Stimulated activated effector memory CD8-positive, alpha-beta T cell treated with anti-CD3 and anti-CD28 coated beads, Interleukin-12 subunit alpha, Interleukin-12 subunit beta, amount 100 ng/mL, for 72 hours (primary cell): ENCODE measurements at regions not wholly inside any gene's neighbourhood (a gene's known extent, or its start where the extent isn't known, plus 50 kb on each side); places are given as distances from the start of the nearest gene placed in this dataset.
"Not testable (repeated sequence)": the region's sequence is repeated elsewhere in the genome, so short reads cannot be mapped to it uniquely, and the experiment has no call there.

Experiments
- ATAC-seq: fragments of 150-1000 bp; cut with Tn5 transposase; 2 replicates; pipeline ENCODE4 v1.10.0; 2021
- DNase-seq, 2 donors: peaks; one replicate each; pipeline ENCODE4 v3.0.0; 2021 to 2022; ENCODE audit warnings: low spot score in 2 of 2
- H3K27ac Mint-ChIP-seq: one replicate; pipeline ENCODE4 v1.8.0; 2022; ENCODE audit warnings: mild to moderate bottlenecking, mixed read lengths
- H3K36me3 Mint-ChIP-seq: one replicate; pipeline ENCODE4 v1.8.0; 2022; ENCODE audit warnings: mild to moderate bottlenecking, mixed read lengths
- H3K4me1 Mint-ChIP-seq: one replicate; pipeline ENCODE4 v1.8.0; 2022; ENCODE audit warnings: mixed read lengths
- H3K4me3 Mint-ChIP-seq: one replicate; pipeline ENCODE4 v1.8.0; 2022; ENCODE audit warnings: mild to moderate bottlenecking, mixed read lengths
- H3K9me3 Mint-ChIP-seq: one replicate; pipeline ENCODE4 v1.8.0; 2022; ENCODE audit warnings: mixed read lengths

DNA sequence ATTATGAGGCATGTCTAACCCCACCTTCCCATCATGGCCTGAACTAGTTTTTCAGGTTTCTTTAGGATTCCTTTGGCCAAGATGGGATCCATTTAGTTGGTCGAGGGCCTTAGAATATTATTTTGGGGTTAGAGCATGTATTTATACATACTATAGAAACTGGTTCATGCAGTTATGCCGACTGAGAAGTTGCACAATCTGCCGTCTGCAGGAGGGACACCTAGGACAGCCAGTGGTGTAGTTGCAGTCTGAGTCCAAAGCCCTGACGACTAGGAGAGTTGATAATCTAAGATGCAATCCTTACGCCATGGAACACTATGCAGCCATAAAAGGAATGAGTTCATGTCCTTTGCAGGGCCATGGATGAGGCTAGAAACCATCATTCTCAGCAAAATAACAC lies 424.0 kb downstream of the SHISA9 start:
- Mint-ChIP-seq H3K9me3 (peaks cover 6% of the 10 kb centered on the region), H3K36me3 (no peaks in the 10 kb centered on the region), H3K27ac (no peak overlapping the region), H3K4me3 (no peak overlapping the region), H3K4me1 (no peaks in the 10 kb centered on the region)
- no peak for ATAC-seq
- DNase-seq: no peak

DNA sequence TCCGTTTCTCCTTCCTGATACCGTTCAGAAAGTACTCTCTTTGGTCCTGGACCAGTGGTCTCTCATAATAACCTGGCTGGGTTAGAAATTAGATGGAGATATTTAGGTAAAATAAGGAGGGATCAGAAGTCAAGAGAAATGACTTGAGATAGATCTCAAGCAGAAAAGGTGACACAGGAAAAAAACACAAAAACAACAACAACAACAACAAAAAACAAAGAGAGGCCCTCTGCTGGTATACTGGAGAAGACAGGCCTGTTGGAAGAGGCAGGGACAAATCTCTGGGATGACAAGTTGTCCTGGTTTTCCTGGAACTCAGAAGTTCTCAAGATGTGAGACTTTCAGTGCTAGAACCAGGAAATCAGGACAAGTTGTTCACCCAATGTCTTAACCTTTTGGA lies 430.5 kb downstream of the SHISA9 start:
- peaks cover 15% of the 10 kb centered on the region for H3K9me3 Mint-ChIP-seq
- no peak for DNase-seq
- no peaks in the 10 kb centered on the region for H3K36me3 Mint-ChIP-seq
- no peak for ATAC-seq
- no peak overlapping the region for H3K4me3 Mint-ChIP-seq
- H3K4me1 Mint-ChIP-seq: no peaks in the 10 kb centered on the region
- no peak overlapping the region for H3K27ac Mint-ChIP-seq

DNA sequence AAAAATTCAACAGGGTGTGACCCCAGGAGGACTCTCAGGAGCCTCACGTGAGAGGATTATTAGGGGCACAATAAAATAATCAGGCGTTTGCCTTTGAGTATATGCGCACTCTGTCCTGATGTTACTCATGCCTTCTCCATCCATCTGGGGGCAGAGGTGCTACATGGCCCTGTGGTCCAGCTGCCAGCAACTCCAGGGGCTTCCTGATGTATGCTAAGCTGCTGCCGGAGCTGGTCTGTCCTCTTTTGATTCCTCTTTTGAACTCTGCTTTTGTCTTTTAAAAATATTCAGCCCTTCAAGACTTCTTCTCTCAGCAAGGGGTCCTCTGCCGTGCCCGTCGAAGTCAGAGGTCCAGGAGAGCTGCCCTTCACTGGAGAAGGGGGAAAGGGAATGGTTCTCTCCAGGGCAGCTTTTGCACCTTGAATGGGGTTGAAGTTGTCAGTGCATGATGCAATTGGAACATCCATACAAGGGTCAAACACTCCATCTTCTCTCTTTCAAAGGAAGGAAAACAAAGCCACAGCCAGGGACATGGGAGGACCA lies 431.4 kb downstream of the SHISA9 start:
- peaks cover 15% of the 10 kb centered on the region for H3K9me3 Mint-ChIP-seq
- DNase-seq (no peak), ATAC-seq (no peak)
- no peak overlapping the region for H3K4me3 Mint-ChIP-seq
- H3K4me1 Mint-ChIP-seq: no peaks in the 10 kb centered on the region
- no peak overlapping the region for H3K27ac Mint-ChIP-seq
- H3K36me3 Mint-ChIP-seq: no peaks in the 10 kb centered on the region

DNA sequence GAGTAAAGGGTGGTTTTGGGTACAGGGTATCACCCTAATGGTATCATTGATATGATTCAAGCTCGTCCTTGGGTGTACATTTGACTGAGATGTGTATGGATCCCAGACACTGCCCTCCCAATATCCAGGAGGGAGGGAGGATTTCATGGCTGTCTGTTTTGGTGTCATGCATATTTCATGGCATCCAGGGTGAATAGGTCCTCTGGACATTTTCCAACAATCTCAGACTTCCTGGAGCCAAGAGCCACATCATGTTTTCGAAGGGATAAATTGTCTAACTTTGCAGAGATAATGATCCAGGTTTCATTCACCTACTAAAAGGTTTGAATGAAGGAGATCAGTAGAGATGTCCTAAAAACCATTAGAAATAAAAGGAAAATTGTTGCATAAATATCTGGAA lies 431.9 kb downstream of the SHISA9 start:
- ATAC-seq (no peak), DNase-seq (no peak)
- Mint-ChIP-seq H3K4me1 (no peaks in the 10 kb centered on the region), H3K4me3 (no peak overlapping the region), H3K27ac (no peak overlapping the region), H3K36me3 (no peaks in the 10 kb centered on the region), H3K9me3 (peaks cover 15% of the 10 kb centered on the region)

DNA sequence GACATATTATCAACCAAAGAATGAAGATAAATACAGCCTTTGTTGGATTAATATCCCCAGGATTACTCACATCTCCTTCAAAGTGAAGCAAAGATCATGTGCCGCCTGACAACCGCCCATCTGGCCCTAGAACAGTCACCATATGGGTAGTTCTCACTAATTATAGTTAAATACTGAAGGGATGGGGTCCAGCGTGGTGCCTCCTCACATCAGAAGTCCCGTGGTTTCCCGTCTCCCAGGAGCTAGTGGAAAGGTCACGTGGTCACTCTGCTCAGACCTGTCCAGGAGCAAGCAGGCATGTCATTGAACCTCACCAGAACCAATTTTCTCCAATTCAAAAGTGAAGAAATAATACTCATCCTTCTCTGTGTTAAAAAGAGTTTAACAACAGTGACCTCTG lies 434.5 kb downstream of the SHISA9 start:
- no peak for ATAC-seq
- Mint-ChIP-seq H3K9me3 (peaks cover 9% of the 10 kb centered on the region), H3K4me1 (no peaks in the 10 kb centered on the region), H3K27ac (no peak overlapping the region), H3K4me3 (no peak overlapping the region), H3K36me3 (no peaks in the 10 kb centered on the region)
- DNase-seq: no peak

DNA sequence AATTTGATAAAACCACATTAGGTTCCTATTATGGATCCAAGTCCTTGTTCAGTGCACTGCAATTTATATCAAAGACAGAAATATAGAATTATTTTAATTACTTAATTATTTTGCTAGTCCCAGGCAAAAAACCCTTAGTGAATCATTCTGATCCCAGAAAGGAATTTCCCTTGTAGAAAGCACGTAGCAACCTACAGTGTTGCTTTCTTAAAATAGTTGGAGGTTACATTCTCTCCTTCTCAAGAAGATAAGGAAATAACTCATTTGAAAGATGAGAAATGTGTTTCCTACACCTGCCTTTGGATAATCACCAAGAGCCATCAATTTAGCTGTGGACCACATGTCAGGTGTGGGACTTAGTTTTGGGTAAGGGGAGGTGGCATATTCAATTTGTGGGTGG lies 434.9 kb downstream of the SHISA9 start:
- H3K9me3 Mint-ChIP-seq: peaks cover 9% of the 10 kb centered on the region
- H3K27ac Mint-ChIP-seq: no peak overlapping the region
- H3K4me3 Mint-ChIP-seq: no peak overlapping the region
- H3K36me3 Mint-ChIP-seq: no peaks in the 10 kb centered on the region
- DNase-seq (no peak), ATAC-seq (no peak)
- H3K4me1 Mint-ChIP-seq: no peaks in the 10 kb centered on the region

DNA sequence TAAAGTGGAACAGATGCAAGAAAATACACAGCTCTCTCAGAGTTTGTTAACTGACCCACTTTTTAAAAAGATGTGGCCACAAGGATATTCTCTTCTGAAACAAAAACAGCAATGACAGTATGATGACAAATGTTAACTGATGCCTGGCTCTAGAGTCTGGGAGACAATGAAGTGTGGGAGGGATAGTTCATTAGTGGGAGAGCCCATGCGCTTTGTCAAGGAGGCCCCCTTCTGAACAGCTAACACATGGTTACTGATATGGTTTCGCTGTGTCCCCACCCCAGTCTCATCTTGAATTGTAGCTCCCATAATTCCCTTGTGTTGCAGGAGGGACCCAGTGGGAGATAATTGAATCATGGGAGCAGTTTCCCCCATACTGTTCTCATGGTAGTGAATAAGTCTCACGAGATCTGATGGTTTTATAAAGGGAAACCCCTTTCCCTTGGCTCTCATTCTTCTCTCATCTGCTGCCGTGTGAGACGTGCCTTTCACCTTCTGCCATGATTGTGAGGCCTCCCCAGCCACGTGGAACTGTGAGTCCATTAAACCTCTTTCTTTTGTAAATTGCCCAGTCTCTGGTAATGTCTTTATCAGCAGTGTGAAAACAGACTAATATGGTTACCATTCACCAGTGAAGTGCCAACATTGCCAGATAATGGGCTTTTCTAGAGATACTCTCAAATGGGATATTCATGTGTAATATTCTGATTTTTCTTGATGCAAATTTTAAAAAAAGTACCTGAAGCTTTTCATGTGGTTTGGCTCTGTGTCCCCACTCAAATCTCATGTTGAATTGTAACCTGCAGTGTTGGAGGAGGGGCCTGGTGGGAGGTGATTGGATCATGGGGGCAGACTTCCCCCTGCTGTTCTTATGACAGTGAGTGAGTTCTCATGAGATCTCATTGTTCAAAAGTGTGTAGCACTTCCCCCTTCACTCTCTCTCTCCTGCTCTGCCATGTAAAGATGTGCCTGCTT lies 435.8 kb downstream of the SHISA9 start:
- not testable (repeated sequence) for H3K4me3 Mint-ChIP-seq, DNase-seq, ATAC-seq, H3K36me3 Mint-ChIP-seq, H3K9me3 Mint-ChIP-seq, H3K4me1 Mint-ChIP-seq, H3K27ac Mint-ChIP-seq

DNA sequence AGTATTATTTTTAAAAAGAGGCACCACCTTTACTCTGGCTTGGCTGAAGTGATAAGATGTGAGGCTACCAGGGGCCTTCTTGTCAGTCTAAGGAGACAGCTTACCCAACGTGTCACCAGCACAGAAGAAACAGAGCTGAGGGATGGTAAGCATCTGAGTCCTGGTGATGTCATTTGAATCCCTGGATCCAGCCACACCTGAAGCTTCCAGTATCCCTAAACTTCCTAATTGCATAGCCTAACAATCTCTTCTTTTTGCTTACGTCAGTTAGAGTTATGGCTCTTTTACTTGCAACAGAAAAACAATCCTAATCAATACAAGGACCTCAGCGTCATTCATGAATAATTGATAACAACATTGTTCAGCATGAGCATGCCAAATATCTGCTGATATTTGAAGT lies 436.6 kb downstream of the SHISA9 start:
- DNase-seq (no peak), ATAC-seq (no peak)
- no peaks in the 10 kb centered on the region for H3K36me3 Mint-ChIP-seq
- peaks cover 2% of the 10 kb centered on the region for H3K9me3 Mint-ChIP-seq
- H3K27ac Mint-ChIP-seq: no peak overlapping the region
- H3K4me1 Mint-ChIP-seq: no peaks in the 10 kb centered on the region
- H3K4me3 Mint-ChIP-seq: no peak overlapping the region

DNA sequence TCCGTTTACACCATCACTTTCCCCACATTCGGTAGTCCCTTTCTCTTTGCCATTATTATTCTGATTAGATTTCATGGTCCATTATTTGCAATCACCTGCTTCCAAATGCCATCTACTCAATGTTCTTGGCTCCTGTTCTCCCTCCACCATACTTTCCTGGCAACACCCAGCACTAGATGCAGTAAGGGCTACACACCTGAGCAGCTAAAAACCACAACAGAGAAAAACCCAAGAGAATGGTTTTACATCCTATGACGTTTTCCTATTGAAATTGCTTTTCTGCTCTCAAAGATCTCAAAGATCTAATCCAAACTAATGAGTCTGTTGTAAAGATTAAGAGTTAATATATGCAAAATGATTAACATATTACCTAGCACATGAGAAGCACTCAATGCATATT lies 441.3 kb downstream of the SHISA9 start:
- H3K9me3 Mint-ChIP-seq: peaks cover 7% of the 10 kb centered on the region
- no peak for ATAC-seq
- H3K4me3 Mint-ChIP-seq: no peak overlapping the region
- H3K36me3 Mint-ChIP-seq: no peaks in the 10 kb centered on the region
- no peaks in the 10 kb centered on the region for H3K4me1 Mint-ChIP-seq
- H3K27ac Mint-ChIP-seq: no peak overlapping the region
- no peak for DNase-seq

DNA sequence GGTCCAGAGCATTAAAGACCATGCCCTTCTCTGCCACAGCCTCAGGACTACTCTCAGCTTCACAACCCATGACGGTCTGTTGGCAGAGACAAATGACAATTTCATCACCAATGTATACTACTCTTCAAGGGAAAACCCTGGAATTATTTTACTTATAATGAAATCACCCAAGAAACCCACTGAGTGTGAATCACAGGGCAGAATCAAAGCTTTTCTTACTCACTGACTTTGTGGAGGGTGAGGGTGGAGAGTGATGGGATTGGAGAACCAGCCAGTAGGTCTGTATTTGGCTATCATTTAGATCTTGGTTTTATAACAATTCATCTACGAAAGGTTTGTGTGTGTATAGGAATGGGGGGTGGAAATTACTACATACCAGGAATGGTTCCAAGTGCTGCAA lies 442.6 kb downstream of the SHISA9 start:
- ATAC-seq (no peak), DNase-seq (no peak)
- H3K27ac Mint-ChIP-seq: no peak overlapping the region

DNA sequence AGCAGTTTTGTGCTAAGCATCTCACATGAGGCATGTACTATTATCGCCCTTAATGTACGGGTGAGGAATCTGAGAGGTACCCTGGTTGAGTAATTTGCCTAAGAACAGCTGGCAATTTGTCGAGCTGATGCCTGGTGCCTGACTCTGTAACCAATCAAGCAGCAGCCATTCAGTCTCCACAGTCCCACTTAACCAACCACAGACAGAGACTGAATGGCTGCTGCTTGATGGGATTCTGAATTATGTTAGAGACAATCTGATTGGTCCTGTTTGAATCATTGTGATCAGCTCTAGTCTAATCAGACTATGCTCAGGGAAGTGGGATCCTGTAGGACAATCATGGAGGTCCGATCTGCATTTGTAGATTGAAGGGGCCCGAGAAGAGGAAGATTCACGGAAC lies 447.0 kb downstream of the SHISA9 start:
- ATAC-seq: no peak

More for the DNA sequence above, 442.6 kb downstream of the SHISA9 start:
- Mint-ChIP-seq H3K4me3 (no peak overlapping the region), H3K36me3 (no peaks in the 10 kb centered on the region), H3K9me3 (peaks cover 7% of the 10 kb centered on the region), H3K4me1 (no peaks in the 10 kb centered on the region)

DNA sequence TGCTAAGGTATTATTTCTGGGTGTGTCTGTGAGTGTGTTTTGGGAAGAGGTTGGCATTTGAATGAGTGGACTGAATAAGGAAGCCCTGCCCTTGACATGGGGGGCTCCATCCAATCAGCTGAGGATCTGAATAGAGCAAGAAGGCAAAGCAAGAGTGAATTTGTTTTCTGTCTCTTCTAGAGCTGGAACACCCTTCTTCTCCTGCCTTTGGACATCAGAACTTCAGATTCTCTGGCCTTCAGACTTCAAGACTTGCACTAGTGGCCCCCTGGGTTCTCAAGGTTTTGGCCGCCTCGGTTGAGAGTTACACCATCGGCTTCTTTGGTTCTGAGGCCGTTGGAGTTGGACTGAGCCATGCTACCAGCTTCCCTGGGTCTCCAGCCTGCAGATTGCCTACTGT lies 448.6 kb downstream of the SHISA9 start:
- no peak overlapping the region for H3K27ac Mint-ChIP-seq
- H3K36me3 Mint-ChIP-seq: no peaks in the 10 kb centered on the region

More for the DNA sequence above, 447.0 kb downstream of the SHISA9 start:
- Mint-ChIP-seq H3K4me1 (no peaks in the 10 kb centered on the region), H3K4me3 (no peak overlapping the region), H3K27ac (no peak overlapping the region), H3K36me3 (no peaks in the 10 kb centered on the region), H3K9me3 (peaks cover 10% of the 10 kb centered on the region)
- no peak for DNase-seq

DNA sequence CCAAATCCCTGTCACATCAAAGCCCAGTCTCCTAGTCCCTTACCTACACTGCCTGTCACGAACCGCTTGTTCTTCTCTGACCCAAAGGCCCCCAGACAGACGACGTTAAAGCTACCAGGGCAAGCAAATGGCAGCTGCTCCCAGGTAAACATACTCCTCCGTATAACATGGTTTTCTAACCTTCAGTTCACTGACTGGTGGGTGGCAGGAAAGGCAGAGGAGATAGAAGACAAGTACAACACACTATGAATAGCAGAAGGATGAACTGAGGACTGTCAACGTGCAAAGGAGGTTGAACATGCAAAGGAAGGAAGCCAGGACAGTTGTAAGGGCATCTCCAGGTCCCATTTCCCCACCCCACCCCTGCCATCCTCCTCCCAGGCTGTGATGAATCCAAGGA lies 449.8 kb downstream of the SHISA9 start:
- H3K36me3 Mint-ChIP-seq: no peaks in the 10 kb centered on the region
- peaks cover 8% of the 10 kb centered on the region for H3K9me3 Mint-ChIP-seq
- DNase-seq (no peak), ATAC-seq (no peak)
- H3K27ac Mint-ChIP-seq: no peak overlapping the region
- H3K4me3 Mint-ChIP-seq: no peak overlapping the region
- H3K4me1 Mint-ChIP-seq: no peaks in the 10 kb centered on the region

More for the DNA sequence above, 448.6 kb downstream of the SHISA9 start:
- Mint-ChIP-seq H3K4me3 (no peak overlapping the region), H3K4me1 (no peaks in the 10 kb centered on the region), H3K9me3 (peaks cover 10% of the 10 kb centered on the region)
- DNase-seq (no peak), ATAC-seq (no peak)

DNA sequence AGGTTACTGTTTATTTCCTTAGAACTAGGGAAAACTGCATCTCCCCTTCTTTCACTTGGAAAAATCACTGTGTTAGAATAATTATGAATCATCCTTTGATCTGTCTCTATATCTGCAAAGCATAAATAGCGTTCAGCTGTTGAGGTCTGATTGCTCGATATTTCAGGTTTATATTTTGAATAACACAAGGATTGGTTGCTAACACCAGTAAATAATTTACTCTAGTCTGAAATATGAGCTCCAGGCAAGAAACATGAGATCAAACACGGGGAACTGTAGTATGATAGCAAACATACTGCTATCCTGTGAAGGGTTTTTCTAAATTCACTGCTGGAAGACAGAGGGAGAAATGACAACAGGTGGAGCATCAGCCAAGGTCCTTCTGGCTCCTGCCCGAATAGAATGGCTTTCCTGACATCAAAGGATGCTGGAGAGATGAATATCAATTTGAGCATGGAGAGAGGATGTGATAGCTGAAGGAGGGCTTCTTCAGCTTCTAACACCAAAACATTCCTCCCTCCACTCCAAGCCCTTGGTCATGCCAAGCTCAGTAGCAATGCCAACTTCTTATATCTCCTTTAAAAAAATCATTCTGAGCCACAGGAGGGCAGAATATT lies 450.3 kb downstream of the SHISA9 start:
- peaks cover 10% of the 10 kb centered on the region for H3K9me3 Mint-ChIP-seq
- ATAC-seq (no peak), DNase-seq (no peak)
- no peak overlapping the region for H3K4me3 Mint-ChIP-seq
- H3K4me1 Mint-ChIP-seq: no peaks in the 10 kb centered on the region
- no peak overlapping the region for H3K27ac Mint-ChIP-seq
- no peaks in the 10 kb centered on the region for H3K36me3 Mint-ChIP-seq

DNA sequence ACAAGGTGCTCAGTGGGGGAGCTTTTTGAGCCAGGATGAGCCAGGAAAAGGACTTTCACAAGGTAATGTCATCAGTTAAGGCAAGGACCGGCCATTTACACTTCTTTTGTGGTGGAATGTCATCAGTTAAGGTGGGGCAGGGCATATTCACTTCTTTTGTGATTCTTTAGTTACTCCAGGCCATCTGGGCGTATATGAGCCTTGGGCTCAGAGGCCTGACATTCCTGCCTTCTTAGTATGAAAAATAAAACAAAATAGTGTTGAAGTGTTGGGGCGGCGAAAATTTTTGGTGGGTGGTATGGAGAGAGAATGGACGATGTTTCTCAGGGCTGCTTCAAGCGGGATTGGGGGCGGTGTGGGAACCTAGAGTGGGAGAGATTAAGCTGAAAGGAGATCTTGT lies 451.4 kb downstream of the SHISA9 start:
- ATAC-seq, H3K27ac Mint-ChIP-seq, H3K4me1 Mint-ChIP-seq, H3K4me3 Mint-ChIP-seq, DNase-seq, H3K36me3 Mint-ChIP-seq: not testable (repeated sequence)
- peaks cover 15% of the 10 kb centered on the region for H3K9me3 Mint-ChIP-seq

DNA sequence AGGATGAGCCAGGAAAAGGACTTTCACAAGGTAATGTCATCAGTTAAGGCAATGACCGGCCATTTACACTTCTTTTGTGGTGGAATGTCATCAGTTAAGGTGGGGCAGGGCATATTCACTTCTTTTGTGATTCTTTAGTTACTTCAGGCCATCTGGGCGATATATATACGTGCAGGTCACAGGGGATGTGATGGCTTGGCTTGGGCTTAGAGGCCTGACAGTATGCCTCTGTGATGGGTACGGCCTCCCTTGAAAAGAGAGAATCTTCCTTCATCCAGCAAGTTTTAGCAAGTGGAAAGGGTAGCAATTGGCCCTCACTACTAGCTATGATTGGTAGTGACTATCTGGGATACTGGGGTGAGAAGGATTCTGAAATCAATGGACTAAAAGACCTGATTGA lies 456.4 kb downstream of the SHISA9 start:
- H3K36me3 Mint-ChIP-seq, ATAC-seq, H3K27ac Mint-ChIP-seq, H3K4me3 Mint-ChIP-seq, H3K4me1 Mint-ChIP-seq, DNase-seq: not testable (repeated sequence)
- peaks cover 20% of the 10 kb centered on the region for H3K9me3 Mint-ChIP-seq
